ENCODE measurements at regions not wholly inside any gene's neighbourhood (a gene's known extent, or its start where the extent isn't known, plus 50 kb on each side); places are given as distances from the start of the nearest gene placed in this dataset.

DNA sequence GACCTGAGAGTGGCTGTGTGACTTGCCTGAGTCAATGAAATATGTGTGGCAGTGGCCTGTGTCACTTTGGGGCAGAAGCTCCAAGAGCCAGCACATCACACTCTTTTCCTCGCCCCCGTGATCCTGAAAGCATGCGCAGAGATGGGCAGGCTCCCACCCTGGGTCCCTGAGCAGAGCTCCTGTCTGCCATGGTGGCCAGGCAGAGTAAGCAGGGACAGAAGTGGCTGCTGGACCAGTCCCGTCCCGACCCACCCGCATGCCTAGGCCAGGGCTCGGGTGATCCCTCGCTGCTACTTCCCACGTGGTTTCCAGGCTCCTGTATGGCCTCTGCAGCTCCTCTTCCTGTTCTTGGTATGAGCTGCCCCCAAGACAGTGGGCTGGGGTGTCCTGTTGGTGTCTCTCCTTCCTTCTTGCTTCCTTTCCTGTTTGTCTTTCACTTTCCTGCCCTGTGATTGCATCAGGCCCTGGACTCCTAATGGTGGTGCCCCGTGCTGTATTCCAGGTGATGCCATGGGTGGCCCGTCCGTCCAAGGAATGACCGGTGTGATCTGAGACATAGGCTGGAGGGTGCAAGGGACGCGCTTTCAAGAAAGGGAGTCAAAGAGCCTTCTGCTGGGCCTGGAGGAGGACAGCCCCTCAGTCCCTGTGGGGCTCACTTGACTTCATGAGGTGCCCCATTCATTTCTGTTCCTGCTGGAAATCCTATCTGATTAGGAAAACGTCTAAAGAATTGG lies 71.4 kb upstream of the SHH start:
- TF ChIP-seq EZH2 (IDR thresholded peaks at IDR 0.05; ENCODE audit: insufficient read depth, poor library complexity, severe bottlenecking) (no peak), EZH2phosphoT487 (IDR thresholded peaks at IDR 0.05; ENCODE audit: insufficient read depth, low read depth) (no peak)

Data from GM23248 (cell line).